NOMO-1 treated with dmso at 0.1 percent for 144 hours (cell line): ENCODE measurements at regions not wholly inside any gene's neighbourhood (a gene's known extent, or its start where the extent isn't known, plus 50 kb on each side); places are given as distances from the start of the nearest gene placed in this dataset.

Experiments
- DNase-seq: peaks from one replicate; lab custom pipeline; 2025; ENCODE audit not compliant: unreplicated experiment; lab: John Stamatoyannopoulos, UW

GRCh38 chr9:79286992-79287707, 284.6 kb upstream of the TLE4 start:
- DNase-seq: no peak

- no peak for DNase-seq
These were observed 284.0 kb upstream of the TLE4 start for GRCh38 chr9:79287708-79288290.

GRCh38 chr9:79289856-79290255, 281.9 kb upstream of the TLE4 start:
- DNase-seq: no peak

GRCh38 chr9:79292731-79293280, 279.0 kb upstream of the TLE4 start:
- DNase-seq: no peak

GRCh38 chr9:79300068-79300467, 271.7 kb upstream of the TLE4 start:
- no peak for DNase-seq

GRCh38 chr9:79301085-79301484, 270.7 kb upstream of the TLE4 start:
- no peak for DNase-seq

GRCh38 chr9:79301551-79302391, 270.0 kb upstream of the TLE4 start:
- no peak for DNase-seq

GRCh38 chr9:79302569-79302968, 269.2 kb upstream of the TLE4 start:
- DNase-seq: no peak

GRCh38 chr9:79308012-79308411, 263.8 kb upstream of the TLE4 start:
- DNase-seq: no peak

GRCh38 chr9:79312686-79313421, 258.9 kb upstream of the TLE4 start:
- no peak for DNase-seq

- DNase-seq: no peak
These were observed 246.3 kb upstream of the TLE4 start for GRCh38 chr9:79325501-79325900.

GRCh38 chr9:79329861-79330260, 241.9 kb upstream of the TLE4 start:
- no peak for DNase-seq

- no peak for DNase-seq
These were observed 237.8 kb upstream of the TLE4 start for GRCh38 chr9:79334001-79334400.

- DNase-seq: no peak
These were observed 237.1 kb upstream of the TLE4 start for GRCh38 chr9:79334711-79335110.

GRCh38 chr9:79335987-79336386, 235.8 kb upstream of the TLE4 start:
- no peak for DNase-seq

- no peak for DNase-seq
These were observed 230.2 kb upstream of the TLE4 start for GRCh38 chr9:79341561-79341960.

GRCh38 chr9:79346350-79347020, 225.3 kb upstream of the TLE4 start:
- DNase-seq: no peak

- DNase-seq: no peak
These were observed 219.4 kb upstream of the TLE4 start for GRCh38 chr9:79352322-79352721.

GRCh38 chr9:79353856-79354520, 217.8 kb upstream of the TLE4 start:
- no peak for DNase-seq

GRCh38 chr9:79357194-79357593, 214.6 kb upstream of the TLE4 start:
- DNase-seq: no peak
